HG03520 (cell line): ENCODE measurements at regions not wholly inside any gene's neighbourhood (a gene's known extent, or its start where the extent isn't known, plus 50 kb on each side); places are given as distances from the start of the nearest gene placed in this dataset.
"Not testable (repeated sequence)": the region's sequence is repeated elsewhere in the genome, so short reads cannot be mapped to it uniquely, and the experiment has no call there.

ENCODE experiments used
- ATAC-seq: cut with Tn5 transposase; IDR thresholded peaks from one replicate; pipeline ENCODE4 v1.9.1; 2021; ENCODE audit warnings: mild to moderate bottlenecking, moderate library complexity; ENCODE audit not compliant: unreplicated experiment

DNA sequence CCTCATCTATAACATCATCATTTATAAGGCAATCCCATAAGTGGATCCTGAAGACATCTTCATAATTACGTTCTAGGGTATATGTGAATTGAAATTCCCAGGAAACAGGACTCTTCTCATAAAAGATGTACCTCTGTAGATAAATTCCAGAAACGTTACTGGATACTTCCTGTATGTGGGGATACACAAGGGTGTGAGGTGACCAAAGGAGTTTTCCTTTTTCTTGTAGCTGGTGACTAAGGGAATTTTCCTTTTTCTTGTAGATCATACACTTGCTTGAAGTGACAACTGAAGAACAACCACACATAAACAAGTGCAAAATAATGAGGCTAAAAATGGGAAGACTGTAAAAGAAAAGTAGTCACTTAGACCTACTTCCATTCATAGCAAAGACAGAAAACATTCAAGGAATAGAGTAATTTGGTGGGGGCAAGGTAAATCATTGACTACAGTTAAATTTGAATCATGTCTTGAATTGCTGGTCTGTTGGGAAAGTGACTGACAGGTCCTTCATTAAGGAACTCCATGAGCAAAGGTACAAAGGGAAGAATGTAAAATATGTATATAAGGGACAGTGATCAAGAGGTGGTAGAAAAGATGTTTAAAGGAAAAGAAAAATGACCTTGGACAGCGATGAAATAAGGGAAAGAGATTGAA is 53.2 kb upstream of the UBE2E3 start:
- ATAC-seq = no peak

- ATAC-seq = no peak
These were observed 54.7 kb upstream of the UBE2E3 start for GRCh38 chr2:180925700-180926099.

GRCh38 chr2:180924063-180924462 is 56.3 kb upstream of the UBE2E3 start:
- ATAC-seq = no peak

- no peak for ATAC-seq
These were observed 69.4 kb upstream of the UBE2E3 start for GRCh38 chr2:180910831-180911665.

DNA sequence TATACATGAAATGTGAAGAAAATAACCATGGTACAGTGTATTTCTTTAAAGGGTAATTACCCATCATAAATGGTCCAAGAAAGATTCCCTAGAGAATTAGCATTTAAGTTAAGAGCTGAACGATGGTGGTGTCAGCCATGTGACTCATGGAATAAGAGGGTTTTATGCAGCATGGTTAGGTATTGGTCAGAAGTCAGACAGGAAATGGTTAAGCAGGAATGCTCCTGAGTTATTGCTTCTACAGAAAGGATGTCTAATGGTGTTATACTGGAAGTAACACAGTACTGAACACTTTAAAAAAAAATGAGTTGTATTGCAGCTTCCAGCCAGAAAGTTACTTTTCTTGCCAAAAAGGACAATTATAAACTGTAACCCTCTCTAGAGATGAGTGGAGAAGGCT is 72.7 kb upstream of the UBE2E3 start:
- ATAC-seq = no peak

DNA sequence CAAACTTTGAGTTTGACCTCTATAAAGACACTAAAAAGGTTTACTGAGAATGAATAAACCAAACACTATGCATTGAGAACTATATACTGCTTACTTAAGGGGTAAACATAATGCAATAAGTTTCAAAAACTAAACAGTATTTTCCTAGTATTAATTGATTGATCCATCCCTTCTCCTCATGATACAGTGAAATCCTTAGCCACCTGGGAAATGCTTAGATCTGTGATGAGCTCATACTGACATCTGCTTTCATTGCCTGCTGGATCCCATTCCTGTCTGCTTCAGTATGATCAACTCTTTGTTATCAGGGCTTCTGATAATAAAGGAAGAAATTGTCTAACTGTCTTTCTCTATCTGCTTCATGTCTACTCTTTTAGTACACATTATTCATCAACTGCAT is 74.9 kb upstream of the UBE2E3 start:
- ATAC-seq = no peak

GRCh38 chr2:180905002-180905401 is 75.4 kb upstream of the UBE2E3 start:
- ATAC-seq = no peak

DNA sequence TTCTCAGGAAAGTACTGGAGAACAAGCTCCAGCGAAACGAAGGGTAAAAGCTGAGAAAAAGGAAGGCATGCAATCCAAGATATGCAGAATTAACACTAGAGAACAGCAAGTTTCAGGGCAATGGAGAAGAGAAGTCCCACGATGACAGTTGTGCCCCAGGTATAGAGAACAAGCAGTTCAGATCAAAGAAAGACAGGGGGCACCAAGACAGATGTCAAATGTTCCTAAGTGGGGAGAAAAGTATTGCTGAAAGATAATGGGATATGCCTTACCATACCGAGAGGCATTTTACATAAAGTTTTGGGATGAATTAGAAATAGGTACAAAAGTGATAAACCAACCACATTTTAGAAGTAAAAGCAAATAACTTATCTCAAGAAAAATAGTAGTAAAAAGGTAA is 79.1 kb upstream of the UBE2E3 start:
- ATAC-seq = no peak

- ATAC-seq = no peak
These were observed 86.7 kb upstream of the UBE2E3 start for GRCh38 chr2:180893752-180894151.

DNA sequence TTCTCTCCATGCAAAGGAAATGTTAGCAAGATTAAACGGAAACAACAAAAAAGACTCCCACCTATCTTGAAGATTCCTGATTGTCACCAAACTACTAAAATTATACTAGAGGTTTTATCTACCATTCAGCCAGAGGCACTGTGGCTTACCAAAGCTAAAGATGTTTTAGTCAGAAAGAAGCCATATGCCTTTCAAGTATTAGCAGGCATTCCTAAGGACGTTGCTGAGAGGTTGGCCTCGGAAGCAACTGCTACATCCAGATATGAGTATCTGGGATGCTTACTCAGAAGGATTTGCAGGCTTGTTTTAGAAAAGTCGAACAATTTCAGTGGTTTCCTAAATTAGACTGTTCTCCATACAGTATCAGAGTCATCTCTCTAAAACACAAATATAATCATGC is 88.3 kb upstream of the UBE2E3 start:
- no peak for ATAC-seq

GRCh38 chr2:180891360-180891759 is 89.0 kb upstream of the UBE2E3 start:
- no peak for ATAC-seq

DNA sequence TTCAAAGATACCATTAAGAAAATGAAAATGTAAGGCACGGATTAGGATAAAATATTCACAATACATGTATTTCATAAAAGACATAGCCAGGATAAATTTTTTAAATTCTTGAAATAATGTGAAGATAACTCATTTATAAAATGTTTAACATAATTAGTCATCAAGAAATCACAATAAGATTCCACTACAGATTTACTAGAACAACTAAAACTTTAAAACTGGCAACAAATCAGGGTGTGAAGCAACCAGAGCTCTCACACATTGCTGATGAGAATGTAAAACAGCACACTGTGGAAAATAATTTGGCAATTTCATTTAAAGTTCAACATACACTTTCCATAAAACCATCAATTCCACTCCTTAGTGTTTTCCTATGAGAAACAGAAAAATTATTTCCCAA is 89.6 kb upstream of the UBE2E3 start:
- no peak for ATAC-seq

DNA sequence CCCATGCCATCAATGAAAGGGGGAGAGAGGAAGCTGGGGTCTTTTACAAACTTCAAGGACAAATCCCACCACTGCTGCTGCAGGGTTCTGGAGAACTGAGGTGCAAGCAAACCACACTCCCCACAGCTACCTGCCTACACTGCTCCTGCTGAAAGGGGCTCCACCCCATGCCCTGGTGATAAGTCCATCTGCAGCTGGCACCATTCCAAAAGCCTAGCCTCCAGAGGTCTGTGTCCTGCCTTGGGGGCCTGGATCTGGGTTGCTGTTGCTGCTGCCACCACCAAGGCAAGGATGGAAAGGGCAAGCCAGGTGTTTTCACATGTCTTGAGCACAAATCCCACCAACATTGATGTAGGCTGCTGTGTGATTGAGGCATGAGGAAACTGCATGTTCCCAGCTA is 97.4 kb upstream of the UBE2E3 start:
- ATAC-seq = no peak

- ATAC-seq = no peak
These were observed 103.9 kb upstream of the UBE2E3 start for GRCh38 chr2:180876506-180876905.

GRCh38 chr2:180873219-180873618 is 107.2 kb upstream of the UBE2E3 start:
- no peak for ATAC-seq

- ATAC-seq = not testable (repeated sequence)
These were observed 107.6 kb upstream of the UBE2E3 start for GRCh38 chr2:180872781-180873180.

- no peak for ATAC-seq
These were observed 108.2 kb upstream of the UBE2E3 start for GRCh38 chr2:180872255-180872654.

DNA sequence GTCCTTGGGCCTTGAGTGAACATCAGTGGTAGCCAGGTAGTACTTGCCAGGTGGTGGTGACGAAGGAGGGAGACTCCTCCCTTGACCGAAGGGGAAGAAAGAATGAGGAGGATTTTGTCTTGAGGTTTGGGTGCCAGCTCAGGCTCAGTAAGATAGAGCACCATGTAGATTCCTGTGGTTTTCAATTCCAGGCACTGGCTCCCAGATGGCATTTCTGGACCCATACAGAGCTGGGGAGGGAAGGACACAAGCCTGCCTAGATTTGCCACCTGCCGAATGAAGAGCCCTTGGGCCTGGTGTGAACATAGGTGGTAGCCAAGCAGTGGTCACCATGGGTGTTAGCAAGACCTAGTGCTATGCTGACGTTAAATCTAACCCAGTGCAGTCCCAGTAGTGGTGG is 108.8 kb upstream of the UBE2E3 start:
- ATAC-seq = no peak

GRCh38 chr2:180849851-180850250 is 130.6 kb upstream of the UBE2E3 start:
- ATAC-seq = no peak

- no peak for ATAC-seq
These were observed 132.0 kb upstream of the UBE2E3 start for GRCh38 chr2:180848393-180848792.

DNA sequence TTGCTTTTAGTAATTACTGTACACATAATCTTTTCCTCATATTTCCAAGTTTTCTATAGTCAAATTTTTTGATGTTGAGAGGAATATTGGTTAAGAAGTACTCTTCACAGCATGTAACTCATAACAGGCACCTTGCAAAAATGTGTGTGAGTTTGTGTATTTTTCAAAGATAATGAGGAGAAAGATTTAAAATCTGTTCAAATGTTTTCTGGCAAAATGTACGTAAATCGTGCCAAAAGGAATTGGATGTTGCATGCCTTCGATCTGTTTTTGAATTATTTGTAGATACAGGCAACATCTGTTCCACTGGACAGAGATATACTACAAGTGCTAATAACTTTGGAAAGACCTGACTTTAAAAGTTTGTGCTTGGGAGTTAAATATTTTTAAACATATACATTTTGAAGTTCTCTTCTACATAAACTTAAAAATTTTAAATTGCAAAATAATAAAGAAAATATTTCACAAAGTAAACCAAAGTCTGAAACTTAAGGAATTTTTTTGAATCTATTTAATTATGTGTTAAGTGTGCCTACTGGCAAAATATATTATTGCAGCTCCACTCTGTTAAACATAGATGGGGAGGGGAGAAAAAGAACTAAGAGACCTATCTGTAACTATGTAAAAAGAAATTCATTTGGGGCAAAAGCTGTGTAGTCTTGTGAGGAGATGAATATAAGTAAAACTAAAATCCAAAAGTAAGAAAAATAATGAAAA is 133.5 kb upstream of the UBE2E3 start:
- no peak for ATAC-seq

- no peak for ATAC-seq
These were observed 137.9 kb upstream of the UBE2E3 start for GRCh38 chr2:180842461-180842860.
